HG02759 (cell line): ENCODE measurements at regions not wholly inside any gene's neighbourhood (a gene's known extent, or its start where the extent isn't known, plus 50 kb on each side); places are given as distances from the start of the nearest gene placed in this dataset.

Experiments
- ATAC-seq: cut with Tn5 transposase; IDR thresholded peaks from one replicate; pipeline ENCODE4 v1.9.1; 2021; ENCODE audit warnings: mild to moderate bottlenecking, moderate library complexity; ENCODE audit not compliant: unreplicated experiment

DNA sequence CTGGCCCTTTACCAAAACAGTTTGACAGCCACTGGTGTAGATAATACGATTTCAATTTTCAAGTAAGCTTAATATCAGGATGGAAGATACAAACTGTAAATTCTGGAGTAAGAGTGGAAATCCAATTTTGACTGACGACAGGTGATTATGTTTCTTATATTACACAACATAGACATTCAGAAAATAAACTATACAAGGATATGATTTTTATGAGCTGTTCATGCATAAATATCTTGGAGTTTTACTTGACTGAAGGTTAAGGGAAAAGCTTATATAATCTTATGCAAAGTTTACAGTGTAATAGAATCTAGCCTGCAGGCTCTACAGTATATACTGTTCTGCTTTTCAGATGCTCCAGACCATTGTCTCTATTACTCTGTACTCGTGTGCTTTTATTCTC is 1672.3 kb downstream of the ARAP2 start:
- no peak for ATAC-seq

DNA sequence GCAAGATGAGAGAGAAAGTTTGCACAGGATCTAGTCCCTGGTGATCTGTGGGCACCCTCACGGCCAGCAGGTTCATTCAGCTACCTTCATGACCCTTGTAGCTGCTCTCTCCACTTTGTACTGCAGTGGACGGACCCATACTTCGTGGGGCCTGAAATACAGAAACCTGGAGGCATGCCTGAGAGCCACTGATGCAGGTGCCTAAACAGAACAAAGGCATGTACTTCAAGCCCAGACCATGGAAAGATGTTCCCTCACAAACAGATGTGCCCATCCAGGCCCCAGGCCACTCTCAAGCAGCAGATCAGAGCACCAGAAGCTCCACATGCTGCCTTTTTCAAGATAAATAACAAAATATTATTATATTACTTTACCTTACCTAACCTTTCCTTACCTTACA is 1629.0 kb downstream of the ARAP2 start:
- ATAC-seq, result no peak

GRCh38 chr4:34619531-34620162 is 1624.7 kb downstream of the ARAP2 start:
- no peak for ATAC-seq

- no peak for ATAC-seq
Measured at GRCh38 chr4:34628471-34628870, 1615.8 kb downstream of the ARAP2 start.

DNA sequence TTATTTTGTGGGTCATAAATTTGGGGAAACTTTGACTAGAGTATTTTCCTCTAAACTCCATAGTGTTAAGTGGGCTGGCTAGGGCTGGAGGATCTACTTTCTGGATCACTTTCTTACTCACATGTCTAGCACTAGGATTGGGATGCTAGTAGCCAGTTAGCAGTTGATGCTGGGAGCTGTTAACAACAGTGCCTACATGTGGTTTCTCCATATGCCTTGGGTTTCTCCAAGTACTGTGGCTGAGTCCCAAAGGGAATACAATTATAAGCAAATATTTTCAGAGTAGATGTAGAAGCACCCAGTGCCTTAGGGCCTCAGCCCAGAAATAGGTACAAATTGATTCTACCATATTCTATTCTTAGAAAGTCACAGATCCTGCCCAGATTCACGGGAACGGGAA is 1614.9 kb downstream of the ARAP2 start:
- ATAC-seq, result no peak

- no peak for ATAC-seq
Measured at GRCh38 chr4:34633241-34633640, 1611.1 kb downstream of the ARAP2 start.

GRCh38 chr4:34636623-34637022 is 1607.7 kb downstream of the ARAP2 start:
- no peak for ATAC-seq

DNA sequence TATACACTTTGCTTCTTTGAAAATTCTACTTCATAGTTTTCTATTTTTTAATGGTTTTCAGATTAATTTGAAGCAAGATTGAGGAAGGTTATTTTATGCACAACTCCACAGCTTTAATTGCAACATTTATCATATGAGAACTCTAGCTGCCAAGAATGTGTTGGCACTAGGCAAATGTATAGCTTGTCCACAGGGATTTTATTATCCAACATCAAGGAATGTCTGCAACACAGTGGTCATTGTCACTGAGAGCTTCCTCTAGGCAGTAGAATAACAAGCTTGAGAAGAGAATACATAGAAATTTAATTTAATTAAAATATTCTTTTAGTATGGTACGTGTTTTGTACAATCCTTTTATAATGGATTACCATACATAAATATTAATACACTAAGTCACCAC is 1600.8 kb downstream of the ARAP2 start:
- ATAC-seq, result no peak

GRCh38 chr4:34644579-34645115 is 1599.7 kb downstream of the ARAP2 start:
- no peak for ATAC-seq

GRCh38 chr4:34649716-34650115 is 1594.6 kb downstream of the ARAP2 start:
- ATAC-seq, result no peak

DNA sequence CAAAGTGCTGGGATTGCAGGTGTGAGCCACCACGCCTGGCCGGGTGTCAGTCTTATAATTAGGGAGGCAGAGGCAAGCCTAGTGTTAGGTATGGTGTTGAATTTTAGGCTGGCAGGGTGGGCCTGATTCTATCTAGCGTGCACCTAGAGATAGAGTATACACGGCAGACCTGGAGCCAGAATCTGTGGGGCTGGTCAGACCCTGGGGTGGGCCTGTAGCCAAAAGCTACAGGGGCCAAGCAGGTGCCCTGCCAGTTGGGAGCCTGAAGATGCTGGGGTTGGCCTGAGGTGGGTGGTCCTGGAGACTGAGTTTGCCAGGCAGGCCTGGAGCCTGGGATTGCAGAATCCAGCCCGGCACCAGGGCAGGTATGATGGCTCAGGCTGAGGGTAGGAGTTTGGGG is 1580.3 kb downstream of the ARAP2 start:
- ATAC-seq, result no peak

DNA sequence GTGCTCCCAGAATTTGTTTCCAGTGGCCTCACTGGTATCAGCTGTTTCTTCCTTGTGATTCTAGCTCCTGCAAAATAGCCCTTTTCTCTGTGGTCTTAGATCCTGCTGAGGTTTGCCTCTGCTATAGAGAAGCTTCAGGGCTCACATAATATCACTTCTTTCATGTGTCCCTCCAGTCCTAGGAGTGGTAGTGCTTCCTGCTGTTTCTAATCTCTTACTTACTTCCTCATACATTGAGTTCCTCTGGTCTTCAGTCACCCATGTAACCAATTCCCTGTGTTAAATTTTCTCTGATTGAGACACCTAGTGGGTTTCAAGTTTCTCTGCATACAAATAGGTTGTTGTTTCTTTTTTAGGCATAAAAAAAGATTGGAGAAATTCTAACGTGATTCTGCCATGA is 1567.9 kb downstream of the ARAP2 start:
- ATAC-seq, result no peak

GRCh38 chr4:34678431-34678830 is 1565.9 kb downstream of the ARAP2 start:
- no peak for ATAC-seq

DNA sequence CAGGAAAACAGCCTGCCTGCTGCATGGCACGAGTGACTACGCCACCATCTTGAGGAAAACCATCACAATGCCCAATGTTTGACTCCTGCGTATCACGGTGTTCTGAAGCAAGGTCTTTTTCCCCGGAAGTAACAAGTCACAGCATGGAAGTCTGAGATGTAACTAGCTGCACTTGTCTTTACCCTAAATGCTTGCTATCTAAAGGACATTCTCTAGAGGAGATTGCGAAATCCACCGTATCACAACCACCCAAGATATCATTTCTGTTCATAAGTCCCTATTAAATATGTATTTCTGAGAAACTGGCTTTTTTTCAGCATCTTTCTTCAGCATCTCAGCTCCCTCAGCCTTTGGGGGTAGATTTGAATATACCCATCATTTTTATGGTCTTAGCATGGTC is 1565.1 kb downstream of the ARAP2 start:
- ATAC-seq, result no peak

- ATAC-seq, result no peak
Measured at GRCh38 chr4:34709564-34709963, 1534.8 kb downstream of the ARAP2 start.

DNA sequence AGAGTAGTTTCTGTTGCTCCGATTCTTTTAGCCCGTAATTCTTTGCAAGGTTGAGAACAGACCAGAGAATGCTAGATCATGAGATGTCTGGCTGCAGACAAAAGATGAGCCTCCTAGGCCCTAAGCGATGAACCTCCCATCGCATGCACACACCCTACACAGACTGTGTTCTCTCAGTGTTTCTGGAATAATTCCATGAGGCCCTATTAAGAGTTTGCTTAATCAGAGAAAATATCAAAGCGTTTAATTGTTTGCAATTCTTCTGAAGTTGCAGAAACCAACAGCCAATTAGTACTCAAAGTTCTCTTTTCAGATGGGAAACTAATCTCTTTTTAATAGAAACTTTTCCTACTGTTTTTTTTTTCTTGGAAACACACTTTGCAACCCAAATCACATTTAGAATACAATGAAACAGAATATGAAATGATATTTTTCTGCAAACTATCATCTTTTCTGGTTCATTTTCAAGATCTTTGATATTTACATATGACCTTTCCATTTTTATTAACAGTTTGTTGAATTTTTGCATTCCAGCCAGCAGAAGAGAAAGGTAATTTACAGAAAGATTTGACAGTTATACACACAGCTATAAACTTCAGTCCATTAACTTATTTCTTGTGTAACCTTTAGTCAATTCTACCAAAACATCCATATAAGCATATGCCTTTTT is 1525.6 kb downstream of the ARAP2 start:
- no peak for ATAC-seq

DNA sequence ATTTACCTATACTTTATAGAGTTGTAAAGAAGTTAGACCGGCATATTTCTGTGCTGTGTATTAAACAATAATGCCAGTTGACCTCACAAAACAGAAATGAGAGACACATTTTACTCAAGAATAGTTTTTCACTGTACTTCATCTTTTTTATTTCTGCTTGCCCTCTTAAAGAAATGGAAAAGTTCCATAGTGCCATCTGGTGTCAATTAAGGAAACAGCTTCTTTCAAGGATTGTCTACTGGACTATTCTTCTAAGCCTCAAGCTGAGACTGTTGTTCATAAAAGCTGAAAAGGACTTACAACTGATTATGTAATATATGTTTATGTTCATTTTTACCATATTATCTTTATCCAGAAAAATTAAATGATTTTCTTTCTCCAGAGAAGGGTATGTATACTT is 1523.7 kb downstream of the ARAP2 start:
- no peak for ATAC-seq

GRCh38 chr4:34721835-34722234 is 1522.5 kb downstream of the ARAP2 start:
- ATAC-seq, result no peak

GRCh38 chr4:34723605-34724004 is 1520.7 kb downstream of the ARAP2 start:
- ATAC-seq, result no peak

GRCh38 chr4:34724491-34724890 is 1519.8 kb downstream of the ARAP2 start:
- ATAC-seq, result no peak

DNA sequence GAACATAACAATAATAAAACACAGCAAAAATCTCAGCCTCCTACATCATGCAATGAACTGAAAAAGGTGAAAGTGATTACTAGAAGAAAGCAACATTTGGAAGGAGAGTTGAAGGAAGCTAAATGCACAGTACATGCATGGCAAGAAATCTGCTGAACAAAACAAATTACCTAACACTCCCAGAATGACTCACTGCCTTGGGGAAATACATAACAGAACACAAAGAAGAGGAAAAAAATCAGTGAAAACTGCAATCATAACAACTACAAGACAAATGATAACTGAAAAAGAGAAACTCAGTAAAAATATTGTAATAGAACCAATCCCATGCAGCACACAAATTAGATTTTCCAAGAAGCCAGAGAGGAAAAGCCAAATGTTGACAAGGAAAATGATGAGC is 1513.2 kb downstream of the ARAP2 start:
- ATAC-seq, result no peak

DNA sequence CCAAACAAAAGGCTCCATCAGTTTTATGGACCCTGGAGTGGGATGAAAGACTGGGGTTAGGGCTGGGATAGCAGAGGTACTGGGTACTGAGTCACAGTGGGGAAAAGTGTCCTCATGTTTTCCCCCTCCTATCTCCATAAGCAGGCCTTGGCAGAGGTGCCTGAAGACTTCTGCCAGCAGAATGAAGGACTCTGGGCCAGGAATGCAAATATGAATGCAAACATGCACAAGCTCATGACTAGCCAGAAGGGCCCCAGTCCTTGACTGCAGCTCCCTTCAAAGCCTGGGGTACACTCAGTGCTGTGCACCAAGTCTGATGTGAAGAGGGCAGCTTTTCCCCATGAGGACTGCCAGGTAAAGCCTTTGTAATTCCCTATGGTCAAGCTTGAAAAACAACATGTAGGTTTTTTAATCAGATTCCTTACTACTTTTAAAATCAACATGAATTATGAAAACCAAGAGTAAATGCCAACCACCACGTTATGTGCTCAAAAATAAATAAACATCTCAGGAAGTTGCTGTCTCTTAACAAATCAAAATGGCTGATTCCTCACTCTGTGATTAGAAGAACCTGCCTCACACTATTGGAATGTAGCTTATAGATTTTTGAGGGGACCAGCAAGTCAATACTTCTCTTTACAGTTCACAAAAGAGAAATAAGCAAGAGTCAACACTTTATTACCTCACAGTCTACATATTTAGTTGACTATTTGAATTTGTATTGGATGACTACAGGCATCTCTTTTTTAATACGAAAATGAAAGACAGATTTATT is 1512.0 kb downstream of the ARAP2 start:
- no peak for ATAC-seq
